Fibroblast of lung (primary cell): ENCODE measurements at regions not wholly inside any gene's neighbourhood (a gene's known extent, or its start where the extent isn't known, plus 50 kb on each side); places are given as distances from the start of the nearest gene placed in this dataset.
"Not testable (repeated sequence)": the region's sequence is repeated elsewhere in the genome, so short reads cannot be mapped to it uniquely, and the experiment has no call there.

Source experiments
- DNase-seq, 2 donors: peaks; one replicate each; pipeline versions ENCODE4 v3.0.0 to v3.0.0-alpha.2; 2010; ENCODE audit warnings: low read depth in 2 of 2
- H2AFZ ChIP-seq: 2 replicates; pipeline ENCODE4 v1.5.1; 2012; ENCODE audit warnings: low read length, control low read depth, inconsistent platforms
- H3K27ac ChIP-seq: 2 replicates; pipeline ENCODE4 v1.5.1; 2011; ENCODE audit warnings: low read length, control low read depth; ENCODE audit not compliant: insufficient read depth
- H3K27me3 ChIP-seq: 2 replicates; pipeline ENCODE4 v1.5.1; 2011; ENCODE audit warnings: mild to moderate bottlenecking, low read length; ENCODE audit not compliant: control insufficient read depth, insufficient read depth
- H3K36me3 ChIP-seq: 2 replicates; pipeline ENCODE4 v1.5.1; 2011; ENCODE audit warnings: low read length; ENCODE audit not compliant: control insufficient read depth, insufficient read depth
- H3K4me1 ChIP-seq: 2 replicates; pipeline ENCODE4 v1.5.1; 2011; ENCODE audit warnings: low read length; ENCODE audit not compliant: control insufficient read depth, insufficient read depth; ENCODE audit errors: extremely low read depth
- H3K4me2 ChIP-seq: 2 replicates; pipeline ENCODE4 v1.5.1; 2011; ENCODE audit warnings: low read length, control low read depth; ENCODE audit not compliant: insufficient read depth; ENCODE audit errors: extremely low read depth
- H3K4me3 ChIP-seq, 4 experiments: fragments of 200-600 bp in 1 of 4; sonication (generic) in 1 of 4; replicated peaks in 1 of 4; 2 replicates each; pipeline ENCODE4 v1.5.1; 2011 to 2016; ENCODE audit warnings: low read length in 4 of 4, low read depth in 3 of 4, mild to moderate bottlenecking in 3 of 4, control low read depth in 2 of 4, inconsistent platforms in 1 of 4, mixed read lengths in 1 of 4; ENCODE audit not compliant: insufficient read depth in 1 of 4; ENCODE audit errors: control extremely low read depth in 1 of 4
- H3K79me2 ChIP-seq: 2 replicates; pipeline ENCODE4 v1.5.1; 2012; ENCODE audit warnings: mild to moderate bottlenecking, low read length, inconsistent platforms; ENCODE audit not compliant: control insufficient read depth, insufficient read depth
- H3K9ac ChIP-seq: 2 replicates; pipeline ENCODE4 v1.5.1; 2011; ENCODE audit warnings: mild to moderate bottlenecking, low read length, control low read depth; ENCODE audit not compliant: insufficient read depth
- H3K9me3 ChIP-seq: 2 replicates; pipeline ENCODE4 v1.5.1; 2012; ENCODE audit warnings: low read depth, low read length; ENCODE audit not compliant: control insufficient read depth, insufficient read depth
- H4K20me1 ChIP-seq: 2 replicates; pipeline ENCODE4 v1.5.1; 2011; ENCODE audit warnings: low read length; ENCODE audit not compliant: control insufficient read depth, insufficient read depth; ENCODE audit errors: extremely low read depth

DNA sequence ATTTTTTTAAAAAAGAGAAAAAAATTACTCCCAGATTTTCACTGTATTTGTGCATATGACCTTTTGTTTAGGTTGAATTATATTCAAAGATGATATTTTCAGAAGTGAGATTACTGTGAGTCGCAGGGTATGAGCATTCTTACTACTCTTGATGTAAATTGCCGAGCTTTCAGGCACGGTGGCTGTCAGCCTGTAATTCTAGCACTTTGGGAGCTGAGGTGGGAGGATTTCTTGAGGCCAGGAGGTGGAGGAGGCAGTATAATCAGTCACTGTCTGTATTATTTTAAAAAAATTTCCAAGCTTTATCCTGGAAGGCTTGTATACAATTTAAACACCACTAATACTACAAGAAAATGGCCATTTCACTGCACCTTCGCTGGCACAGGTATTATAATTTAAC lies 145.1 kb downstream of the RALA start:
- H3K79me2 ChIP-seq, H3K4me1 ChIP-seq, H3K27ac ChIP-seq, DNase-seq, H2AFZ ChIP-seq, H3K4me2 ChIP-seq, H3K36me3 ChIP-seq, H3K4me3 ChIP-seq, H4K20me1 ChIP-seq, H3K9ac ChIP-seq, H3K9me3 ChIP-seq, H3K27me3 ChIP-seq: not testable (repeated sequence)

DNA sequence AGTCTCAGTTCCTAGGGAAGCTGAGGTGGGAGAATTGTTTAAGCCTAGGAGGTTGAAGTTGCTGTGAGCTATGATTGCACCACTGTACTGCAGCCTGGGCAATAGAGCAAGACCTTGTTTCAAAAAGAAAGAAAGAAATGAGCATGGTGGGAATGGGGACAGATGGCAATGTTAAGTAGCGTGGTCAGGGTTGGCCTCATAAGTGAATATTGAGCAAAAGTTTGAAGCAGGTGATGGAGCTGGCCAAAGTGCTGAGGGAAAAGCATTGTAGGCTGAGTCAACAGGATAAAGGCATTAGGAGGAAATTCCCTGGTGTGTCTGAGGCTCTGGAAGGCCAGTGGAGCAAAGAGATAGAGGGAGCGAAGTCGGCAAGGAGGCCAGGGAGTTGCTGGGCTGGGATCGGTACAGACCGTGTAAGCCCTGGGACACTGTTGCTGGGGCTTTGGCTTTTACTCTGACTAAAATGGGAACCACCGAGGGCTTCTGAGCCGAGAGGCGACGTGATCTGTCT lies 151.0 kb downstream of the RALA start:
- H3K9me3 ChIP-seq, H4K20me1 ChIP-seq, H3K79me2 ChIP-seq, H3K27ac ChIP-seq, H3K9ac ChIP-seq, DNase-seq, H3K4me1 ChIP-seq, H3K36me3 ChIP-seq, H3K27me3 ChIP-seq, H2AFZ ChIP-seq, H3K4me3 ChIP-seq, H3K4me2 ChIP-seq: not testable (repeated sequence)

GRCh38 chr7:39781557-39781956 lies 158.2 kb downstream of the RALA start:
- not testable (repeated sequence) for H3K9me3 ChIP-seq, H4K20me1 ChIP-seq, H3K27ac ChIP-seq, H2AFZ ChIP-seq, H3K4me3 ChIP-seq, H3K36me3 ChIP-seq, H3K4me1 ChIP-seq, H3K4me2 ChIP-seq, H3K27me3 ChIP-seq, H3K79me2 ChIP-seq, H3K9ac ChIP-seq
- DNase-seq, result peak; percentile 30 to 49

DNA sequence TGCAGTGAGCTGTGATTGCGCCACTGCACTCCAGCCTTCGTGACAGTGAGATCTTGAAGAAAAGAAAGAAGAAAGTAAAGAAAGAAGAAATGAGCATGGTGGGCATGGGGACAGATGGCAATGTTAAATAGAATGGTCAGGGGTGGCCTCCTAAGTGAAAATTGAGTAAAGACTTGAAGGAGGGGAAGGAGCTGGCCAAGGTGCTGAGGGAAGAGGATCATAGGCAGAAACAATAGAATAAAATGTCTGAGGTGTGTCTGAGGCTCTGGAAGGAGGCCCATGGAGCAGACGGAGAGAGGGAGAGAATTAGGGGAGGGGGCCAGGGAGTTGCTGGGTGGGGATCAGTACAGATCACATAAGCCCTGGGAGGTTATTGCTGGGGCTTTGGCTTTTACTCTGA lies 163.1 kb downstream of the RALA start:
- not testable (repeated sequence) for H3K4me3 ChIP-seq, DNase-seq, H3K9me3 ChIP-seq, H3K9ac ChIP-seq, H3K27me3 ChIP-seq, H2AFZ ChIP-seq, H3K4me1 ChIP-seq, H3K27ac ChIP-seq, H3K36me3 ChIP-seq, H3K4me2 ChIP-seq, H4K20me1 ChIP-seq, H3K79me2 ChIP-seq

GRCh38 chr7:39791035-39791434 lies 159.0 kb upstream of the CDK13 start:
- not testable (repeated sequence) for H3K36me3 ChIP-seq, H2AFZ ChIP-seq, H3K9ac ChIP-seq, H3K4me3 ChIP-seq, H3K79me2 ChIP-seq, H3K9me3 ChIP-seq, H3K4me1 ChIP-seq, H3K27me3 ChIP-seq, H3K4me2 ChIP-seq, H4K20me1 ChIP-seq, H3K27ac ChIP-seq
- peak; percentile 15 to 17 for DNase-seq

DNA sequence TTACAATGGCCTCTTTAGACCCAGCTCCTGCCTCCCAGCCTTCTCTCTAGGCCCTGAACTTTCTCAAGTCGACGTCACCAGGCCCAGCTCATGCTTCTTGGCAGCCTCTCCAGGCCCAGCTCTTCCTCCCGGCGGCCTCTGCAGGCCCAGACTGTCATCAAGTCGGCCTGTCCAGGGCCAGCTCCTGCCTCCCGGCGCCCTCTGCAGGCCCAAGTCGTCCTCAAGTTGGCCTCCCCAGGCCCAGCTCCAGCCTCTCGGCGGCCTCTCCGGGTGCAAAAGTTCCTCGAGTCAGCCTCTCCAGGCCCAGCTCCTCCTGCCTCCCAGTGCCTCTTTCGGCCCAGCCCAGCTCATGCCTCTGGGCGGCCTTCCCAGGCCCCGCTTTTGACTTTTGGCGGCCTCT lies 158.1 kb upstream of the CDK13 start:
- not testable (repeated sequence) for H3K9me3 ChIP-seq, H3K4me3 ChIP-seq, H2AFZ ChIP-seq, H3K4me2 ChIP-seq, H3K4me1 ChIP-seq, H3K27ac ChIP-seq, H3K36me3 ChIP-seq, H3K27me3 ChIP-seq, H4K20me1 ChIP-seq, H3K79me2 ChIP-seq, H3K9ac ChIP-seq
- peak; percentile 3 to 12 for DNase-seq

DNA sequence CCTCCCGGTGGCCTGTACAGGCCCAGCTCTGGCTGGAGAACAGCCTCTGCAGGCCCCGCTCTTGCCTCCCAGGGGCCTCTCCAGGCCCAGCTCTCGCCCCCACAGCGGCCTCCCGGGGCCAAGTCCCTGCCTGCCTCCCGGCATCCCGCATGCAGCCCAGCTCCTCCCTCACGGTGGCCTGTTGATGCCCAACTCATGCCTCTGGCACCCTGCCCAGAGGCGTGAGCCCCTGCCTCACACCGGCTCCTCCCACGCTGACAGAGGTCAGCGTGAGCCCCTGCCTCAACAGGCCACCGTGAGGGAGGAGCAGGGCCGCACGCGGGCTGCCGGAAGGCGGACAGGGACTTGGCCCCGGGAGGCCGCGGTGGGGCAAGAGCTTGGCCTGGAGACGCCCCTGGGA lies 157.0 kb upstream of the CDK13 start:
- H2AFZ ChIP-seq, H3K9ac ChIP-seq, H3K27ac ChIP-seq, H3K4me1 ChIP-seq, H3K36me3 ChIP-seq, H3K9me3 ChIP-seq, H3K4me2 ChIP-seq, DNase-seq, H3K27me3 ChIP-seq, H4K20me1 ChIP-seq, H3K79me2 ChIP-seq, H3K4me3 ChIP-seq: not testable (repeated sequence)
